ENCODE measurements at regions not wholly inside any gene's neighbourhood (a gene's known extent, or its start where the extent isn't known, plus 50 kb on each side); places are given as distances from the start of the nearest gene placed in this dataset.

- no peak for TF ChIP-seq POLR2AphosphoS5 (IDR thresholded peaks at IDR 0.05; ENCODE audit: borderline replicate concordance, low read depth, low read length)
- TF ChIP-seq EZH2 (IDR thresholded peaks at IDR 0.05): no peak
These were observed 119.7 kb upstream of the WNT4 start for GRCh38 chr1:22262583-22262982.
